GM21619 (cell line): ENCODE measurements at regions not wholly inside any gene's neighbourhood (a gene's known extent, or its start where the extent isn't known, plus 50 kb on each side); places are given as distances from the start of the nearest gene placed in this dataset.
"Not testable (repeated sequence)": the region's sequence is repeated elsewhere in the genome, so short reads cannot be mapped to it uniquely, and the experiment has no call there.

Source experiments
- ATAC-seq: cut with Tn5 transposase; IDR thresholded peaks from one replicate; pipeline ENCODE4 v1.9.1; 2021; ENCODE audit not compliant: unreplicated experiment

DNA sequence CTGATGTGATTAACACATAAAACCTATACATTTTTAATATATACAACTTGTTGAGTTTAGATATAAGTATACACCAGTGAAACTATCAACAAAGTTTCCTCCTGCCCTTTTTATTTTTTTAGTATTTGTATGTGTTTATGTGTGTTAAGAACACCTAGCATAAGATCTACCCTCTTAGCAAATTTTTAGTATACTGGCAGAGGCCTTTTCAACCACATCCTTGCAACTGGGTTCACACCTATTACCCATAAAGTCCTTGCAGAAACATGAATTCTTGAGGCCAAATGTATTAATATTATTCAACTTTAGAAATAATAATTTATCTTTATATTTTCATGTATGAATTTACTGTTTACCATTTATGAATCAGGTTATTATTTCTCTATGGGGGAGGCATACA, 119.7 kb upstream of the CRIM1 start:
- no peak for ATAC-seq

DNA sequence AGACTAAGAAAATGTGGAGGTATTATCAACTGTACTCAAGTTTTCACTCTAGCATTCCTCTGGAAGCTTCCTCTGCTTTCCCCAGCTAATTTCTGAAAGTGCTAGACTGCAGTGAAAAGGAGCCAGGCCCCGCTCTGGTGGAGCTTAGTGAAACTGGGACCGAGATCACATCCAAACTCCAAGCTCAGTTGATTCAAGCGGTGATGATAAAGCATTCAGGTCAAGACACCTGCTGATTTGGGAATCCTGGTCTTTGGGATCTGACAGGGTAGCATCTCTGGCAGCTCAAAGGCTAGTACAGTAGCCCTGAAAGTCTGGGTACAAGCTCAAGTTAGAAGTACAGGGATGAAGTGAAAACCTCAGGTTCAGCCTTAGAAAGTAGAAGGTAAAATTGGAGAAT, 120.2 kb upstream of the CRIM1 start:
- ATAC-seq = no peak

DNA sequence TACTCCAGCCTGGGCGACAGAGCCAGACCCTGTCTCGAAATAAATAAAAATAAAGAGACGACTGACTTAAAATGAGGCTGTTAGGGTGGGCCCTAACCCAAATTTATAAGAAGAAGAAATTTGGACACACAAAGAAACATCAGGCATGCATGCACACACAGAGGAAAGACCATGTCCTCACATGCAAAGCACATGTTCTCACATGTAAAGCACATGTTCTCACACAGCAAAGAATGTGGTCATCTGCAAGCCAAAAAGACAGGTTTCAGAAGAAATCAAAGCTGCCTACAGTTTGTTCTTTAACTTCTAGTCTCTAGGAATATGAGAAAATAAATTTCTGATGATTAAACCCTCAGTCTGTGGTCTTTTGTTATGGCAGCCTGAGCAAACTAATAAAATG, 132.3 kb upstream of the CRIM1 start:
- no peak for ATAC-seq

DNA sequence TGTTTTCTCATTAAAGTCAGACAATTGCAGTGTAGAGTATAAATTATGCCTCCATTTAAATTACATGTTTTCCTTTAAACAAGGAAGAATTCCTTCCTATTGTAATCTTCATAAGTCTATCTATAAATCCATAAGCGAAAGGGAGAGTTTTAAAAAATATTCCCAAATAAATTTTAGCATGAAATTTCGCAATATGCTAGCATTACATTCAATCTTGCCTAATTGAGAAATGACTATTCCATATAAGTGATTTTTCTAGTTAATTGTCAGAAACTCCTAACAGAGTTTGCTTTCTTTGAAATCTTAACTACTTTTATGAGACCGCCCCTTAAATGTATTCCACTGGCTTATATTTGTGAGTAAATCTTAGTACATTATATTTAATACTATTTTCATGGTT, 133.1 kb upstream of the CRIM1 start:
- no peak for ATAC-seq

DNA sequence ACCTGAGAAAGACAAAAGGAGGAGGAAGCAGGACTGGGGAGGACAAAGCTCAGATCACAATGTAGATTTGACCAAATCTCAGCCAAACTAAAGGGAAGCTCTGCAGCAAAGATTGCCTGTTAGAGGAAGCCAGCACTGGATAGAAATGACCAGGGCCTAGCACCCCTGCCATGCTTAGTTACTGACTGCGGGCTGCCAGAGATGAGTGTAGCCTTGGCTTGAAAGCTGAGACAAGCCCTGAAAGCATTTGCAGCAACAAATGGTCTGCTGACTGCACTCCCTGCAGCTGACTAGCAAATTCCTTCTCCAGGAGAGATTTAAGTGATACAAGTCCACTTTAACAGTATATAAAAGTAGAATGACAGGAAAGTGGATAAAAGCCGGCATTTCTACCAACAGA, 140.9 kb upstream of the CRIM1 start:
- no peak for ATAC-seq

DNA sequence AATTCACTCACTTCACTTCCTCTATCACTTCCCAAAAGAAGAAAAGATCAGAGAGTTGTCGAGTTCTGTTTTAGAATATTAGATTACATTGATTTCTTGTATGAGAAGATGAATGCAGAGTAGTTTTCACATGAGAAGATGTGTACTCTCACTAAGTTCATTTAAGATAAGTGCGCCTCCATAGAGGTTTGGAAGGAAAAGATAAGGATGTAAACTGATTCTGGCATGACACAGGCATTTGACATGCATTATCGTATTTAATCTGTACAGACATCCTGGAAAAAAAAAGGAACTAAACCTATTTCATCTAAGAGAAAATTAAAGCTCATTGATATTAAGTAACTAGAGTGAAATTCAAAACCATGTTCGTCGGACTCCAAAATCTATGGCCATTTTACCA, 152.2 kb upstream of the CRIM1 start:
- ATAC-seq = no peak

DNA sequence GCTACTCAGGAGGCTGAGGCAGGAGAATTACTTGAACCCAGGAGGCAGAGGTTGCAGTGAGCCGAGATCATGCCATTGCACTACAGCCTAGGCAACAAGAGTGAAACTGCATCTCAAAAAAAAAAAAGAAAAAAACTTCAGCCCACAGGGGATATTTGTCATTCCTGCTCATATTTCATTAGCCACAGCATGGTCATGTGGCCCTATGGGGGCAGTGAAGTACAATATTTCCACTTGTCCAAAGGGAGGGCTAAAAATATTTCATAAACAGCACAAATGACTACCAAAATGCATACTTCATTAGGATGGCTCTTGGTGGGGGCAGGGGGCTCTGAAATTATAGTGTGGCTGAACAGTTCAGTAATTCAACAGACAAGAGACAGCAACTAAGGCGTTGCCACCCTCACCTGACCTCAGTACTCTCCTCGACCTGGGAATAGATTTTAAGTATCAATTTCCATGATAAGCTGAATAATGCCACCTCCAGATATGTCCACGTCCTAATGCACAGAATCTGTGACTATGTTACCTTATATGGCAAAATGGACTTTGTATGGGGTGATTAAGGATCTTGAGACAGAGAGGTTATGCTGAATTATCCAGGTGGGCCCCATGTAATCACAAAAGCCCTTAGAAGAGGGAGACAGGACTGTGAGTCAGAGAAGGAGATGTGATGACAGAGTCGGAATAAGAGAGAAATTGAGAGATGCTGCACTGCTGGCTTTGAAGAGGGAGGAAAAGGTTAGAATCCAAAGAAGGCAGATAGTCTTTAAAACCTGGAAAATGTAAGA, 158.2 kb upstream of the CRIM1 start:
- ATAC-seq = no peak

DNA sequence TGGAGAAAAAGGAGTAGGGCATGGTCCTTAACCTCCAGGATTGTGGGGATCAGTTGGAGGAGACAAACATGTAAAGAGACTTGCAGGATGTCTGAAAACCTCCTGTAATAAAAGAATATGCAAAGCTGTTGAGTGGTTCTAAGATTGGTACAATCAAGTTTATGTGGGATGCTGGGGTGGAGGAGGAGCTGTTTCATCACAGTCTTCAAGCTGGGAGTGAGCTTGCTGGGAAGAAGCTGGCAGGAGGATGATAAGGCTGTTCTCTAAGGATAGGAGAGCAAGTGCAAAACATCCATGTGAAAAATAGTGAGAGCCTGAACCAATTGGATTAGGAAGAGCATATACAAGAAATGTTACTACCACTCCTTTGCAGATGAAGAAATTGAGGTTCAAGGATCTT, 161.9 kb upstream of the CRIM1 start:
- no peak for ATAC-seq

DNA sequence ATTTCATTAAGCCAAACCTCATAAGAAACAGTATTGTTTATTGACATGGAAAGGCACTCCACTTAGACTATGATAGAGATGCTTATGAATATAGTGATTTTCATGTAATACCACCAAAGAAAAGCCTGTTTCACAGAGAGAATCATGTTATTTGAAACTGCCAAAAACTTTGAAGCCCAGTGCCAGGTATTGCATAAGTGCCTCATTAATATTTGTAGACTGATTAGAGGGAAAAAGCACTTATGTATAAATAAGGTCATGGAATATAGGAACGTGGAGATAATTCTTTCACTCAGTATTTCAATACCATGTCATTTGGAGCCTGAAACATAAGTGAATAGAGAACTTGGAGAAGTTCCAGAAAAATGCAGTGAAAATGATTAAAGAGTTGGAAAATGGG, 162.6 kb upstream of the CRIM1 start:
- ATAC-seq = no peak

DNA sequence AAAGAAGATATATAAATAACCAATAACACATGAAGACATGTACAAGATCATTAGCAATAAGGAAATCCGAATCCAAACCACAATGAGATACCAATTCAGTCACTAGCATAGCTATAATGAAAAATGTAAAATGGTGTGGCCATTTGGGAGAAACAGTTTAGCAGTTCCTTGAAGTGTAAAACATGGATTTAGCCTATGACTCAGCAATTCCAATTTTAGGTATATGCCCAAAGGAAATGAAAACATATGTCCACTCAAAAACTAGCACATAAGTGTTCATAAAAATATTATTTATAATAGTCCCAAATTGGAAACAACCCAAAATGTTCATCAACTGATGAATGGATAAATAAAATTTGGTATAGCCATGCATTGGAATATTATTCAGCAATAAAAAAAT, 165.5 kb upstream of the CRIM1 start:
- no peak for ATAC-seq

DNA sequence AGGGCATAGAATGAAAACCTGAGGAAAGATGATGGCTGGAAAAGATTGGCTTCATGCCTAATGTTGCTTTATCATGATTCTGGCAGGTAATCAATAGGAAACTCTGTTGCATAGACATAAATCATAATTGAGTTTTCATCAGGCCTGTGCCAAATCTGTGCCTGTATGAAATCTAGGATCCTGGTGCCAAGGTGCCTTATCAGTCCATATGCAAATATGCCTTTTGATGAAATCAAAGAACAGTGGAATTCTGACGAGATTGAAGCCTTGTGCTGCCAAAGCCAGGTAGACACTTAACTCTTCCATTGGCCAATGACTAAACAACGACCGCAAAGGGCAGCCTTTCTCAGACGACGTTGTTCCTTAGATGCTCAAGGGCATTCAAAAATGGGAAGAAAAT, 170.0 kb upstream of the CRIM1 start:
- no peak for ATAC-seq

DNA sequence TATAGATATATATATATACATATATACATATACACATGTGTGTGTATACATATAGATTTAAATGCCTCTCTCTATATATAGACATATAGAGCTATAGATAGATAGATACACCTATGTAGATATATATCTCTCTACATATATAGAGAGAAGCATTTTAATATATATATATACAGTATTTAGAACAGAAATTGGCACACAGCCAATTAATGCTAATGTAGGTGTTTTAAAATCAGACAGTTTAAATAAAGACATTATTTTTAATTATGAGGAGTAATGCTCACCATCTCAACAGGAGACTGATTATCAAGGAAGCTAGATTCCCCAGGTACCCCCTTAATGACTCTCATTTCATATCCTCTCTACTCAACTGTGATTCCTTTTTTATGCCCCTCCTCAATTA, 170.7 kb upstream of the CRIM1 start:
- ATAC-seq = no peak

DNA sequence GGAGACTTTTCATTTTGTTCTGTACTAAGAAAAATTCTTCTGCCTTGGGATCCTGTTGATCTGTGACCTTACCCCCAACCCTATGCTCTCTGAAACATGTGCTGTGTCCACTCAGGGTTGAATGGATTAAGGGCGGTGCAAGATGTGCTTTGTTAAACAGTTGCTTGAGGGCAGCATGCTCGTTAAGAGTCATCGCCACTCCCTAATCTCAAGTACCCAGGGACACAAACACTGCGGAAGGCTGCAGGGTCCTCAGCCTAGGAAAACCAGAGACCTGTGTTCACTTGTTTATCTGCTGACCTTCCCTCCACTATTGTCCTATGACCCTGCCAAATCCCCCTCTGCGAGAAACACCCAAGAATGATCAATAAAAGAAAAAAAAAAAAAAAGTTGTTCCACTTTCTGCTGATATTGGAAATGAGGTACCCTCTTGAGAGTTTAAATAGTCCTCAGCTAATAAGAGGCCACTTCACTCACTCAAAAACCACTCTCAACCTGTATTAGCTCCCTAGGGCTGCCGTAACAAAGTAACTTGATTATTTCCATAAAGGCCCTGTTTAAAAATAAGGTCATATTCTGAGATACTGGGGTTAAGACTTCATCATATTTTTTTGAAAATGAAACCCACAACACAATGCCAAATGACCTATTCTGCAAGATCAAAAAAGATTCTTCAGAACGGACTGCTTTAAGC, 174.6 kb upstream of the CRIM1 start:
- ATAC-seq = not testable (repeated sequence)

DNA sequence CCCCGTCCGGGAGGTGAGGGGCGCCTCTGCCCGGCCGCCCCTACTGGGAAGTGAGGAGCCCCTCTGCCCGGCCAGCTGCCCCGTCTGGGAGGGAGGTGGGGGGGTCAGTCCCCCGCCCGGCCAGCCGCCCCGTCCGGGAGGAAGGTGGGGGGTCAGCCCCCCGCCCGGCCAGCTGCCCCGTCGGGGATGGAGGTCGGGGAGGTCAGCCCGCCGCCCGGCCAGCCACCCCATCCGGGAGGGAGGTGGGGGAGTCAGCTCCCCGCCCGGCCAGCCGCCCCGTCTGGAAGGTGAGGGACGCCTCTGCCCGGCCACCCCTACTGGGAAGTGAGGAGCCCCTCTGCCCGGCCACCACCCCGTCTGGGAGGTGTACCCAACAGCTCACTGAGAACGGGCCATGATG, 175.3 kb upstream of the CRIM1 start:
- not testable (repeated sequence) for ATAC-seq

DNA sequence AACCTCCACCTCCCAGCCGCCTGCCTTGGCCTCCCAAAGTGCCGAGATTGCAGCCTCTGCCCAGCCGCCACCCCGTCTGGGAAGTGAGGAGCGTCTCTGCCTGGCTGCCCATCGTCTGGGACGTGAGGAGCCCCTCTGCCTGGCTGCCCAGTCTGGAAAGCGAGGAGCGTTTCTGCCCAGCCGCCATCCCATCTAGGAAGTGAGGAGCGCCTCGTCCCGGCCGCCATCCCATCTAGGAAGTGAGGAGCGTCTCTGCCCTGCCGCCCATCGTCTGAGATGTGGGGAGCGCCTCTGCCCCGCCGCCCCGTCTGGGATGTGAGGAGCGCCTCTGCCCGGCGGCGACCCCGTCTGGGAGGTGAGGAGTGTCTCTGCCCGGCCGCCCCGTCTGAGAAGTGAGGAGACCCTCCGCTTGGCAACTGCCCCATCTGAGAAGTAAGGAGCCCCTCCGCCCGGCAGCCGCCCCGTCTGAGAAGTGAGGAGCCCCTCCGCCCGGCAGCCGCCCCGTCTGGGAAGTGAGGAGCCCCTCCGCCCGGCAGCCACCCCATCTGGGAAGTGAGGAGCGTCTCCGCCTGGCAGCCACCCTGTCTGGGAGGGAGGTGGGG, 175.8 kb upstream of the CRIM1 start:
- not testable (repeated sequence) for ATAC-seq

DNA sequence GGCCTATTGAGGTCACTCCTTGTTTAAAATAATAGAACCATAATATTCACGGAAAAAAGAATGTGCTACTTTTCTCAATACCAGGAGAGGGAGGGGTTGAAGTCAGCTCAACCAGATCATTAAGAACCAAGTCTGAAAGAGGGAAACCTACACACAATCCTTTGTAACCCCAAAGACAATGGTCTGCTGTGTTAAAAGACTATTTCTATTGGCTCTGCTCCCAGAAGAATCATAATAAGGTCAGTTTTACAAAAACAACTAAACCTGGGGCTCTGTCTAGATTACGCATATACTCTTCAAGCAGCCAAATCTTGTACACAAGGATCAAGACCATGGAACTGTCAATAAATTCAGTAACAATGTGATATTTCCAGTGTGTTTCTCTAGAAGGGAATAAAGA, 177.2 kb upstream of the CRIM1 start:
- no peak for ATAC-seq

DNA sequence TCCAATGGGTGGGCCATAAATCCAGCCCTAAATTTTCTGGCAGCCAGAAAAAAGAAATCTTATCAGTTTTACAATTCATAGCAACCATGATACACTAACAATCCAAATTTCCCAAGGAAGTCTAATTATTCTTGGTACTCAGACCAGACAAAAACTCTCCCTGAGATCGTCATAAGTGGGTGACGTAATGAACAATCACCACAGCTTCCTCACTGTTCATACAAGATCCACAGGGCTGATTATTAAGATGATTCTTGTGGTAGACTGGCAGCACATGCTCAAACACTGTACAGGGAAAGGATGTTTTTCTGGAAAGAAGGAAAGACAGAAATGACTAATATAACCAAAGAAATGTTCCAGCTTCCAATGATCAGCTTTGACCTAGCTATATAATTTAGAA, 178.3 kb upstream of the CRIM1 start:
- ATAC-seq = no peak

DNA sequence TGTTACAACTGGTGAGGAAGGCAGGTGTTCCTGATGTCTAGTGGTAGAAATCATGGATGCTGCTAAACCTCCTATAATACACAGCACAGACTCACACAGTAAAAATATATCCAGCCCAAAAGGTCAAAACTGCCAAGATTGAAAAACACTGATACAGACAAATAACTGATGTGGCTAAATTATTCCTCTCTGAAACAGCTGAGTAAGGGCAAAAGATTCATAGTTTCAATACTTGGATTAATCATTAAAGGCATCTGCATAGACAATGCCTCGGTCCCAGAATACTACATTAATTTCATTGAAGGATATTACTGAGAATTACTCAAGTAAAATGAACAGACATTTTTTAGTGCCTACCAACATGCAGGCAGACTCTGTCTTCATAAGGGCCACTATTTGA, 180.7 kb upstream of the CRIM1 start:
- no peak for ATAC-seq

DNA sequence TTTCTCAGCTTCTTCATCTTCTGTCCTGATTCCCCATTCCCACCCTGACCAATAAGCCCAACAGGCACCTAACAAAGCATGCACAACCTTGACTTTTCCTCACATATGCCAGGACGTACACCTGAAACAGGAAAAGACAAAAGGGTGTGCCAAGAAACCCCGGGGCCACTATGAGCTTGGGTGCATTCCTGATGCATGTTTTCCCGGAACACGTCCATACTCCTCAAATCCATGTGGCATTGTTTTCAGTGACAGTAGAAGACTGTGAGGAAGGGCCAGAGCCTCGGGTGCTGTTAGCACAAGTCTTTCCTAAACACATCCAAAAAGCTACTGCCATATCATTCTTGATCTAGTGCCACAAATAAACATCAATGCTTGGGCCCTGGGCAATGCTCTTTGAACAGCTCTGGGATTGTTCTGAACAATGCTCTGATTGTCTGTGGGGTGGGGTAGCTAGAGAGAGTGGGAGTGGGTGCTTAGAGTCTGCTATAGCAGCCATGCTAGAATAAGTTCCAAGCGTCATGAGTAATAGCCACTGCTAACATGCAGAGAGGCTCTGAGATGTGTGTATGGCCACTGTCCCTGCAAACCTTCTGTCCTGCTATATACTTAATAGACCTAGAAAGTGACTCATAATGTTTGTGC, 181.7 kb upstream of the CRIM1 start:
- ATAC-seq = no peak

DNA sequence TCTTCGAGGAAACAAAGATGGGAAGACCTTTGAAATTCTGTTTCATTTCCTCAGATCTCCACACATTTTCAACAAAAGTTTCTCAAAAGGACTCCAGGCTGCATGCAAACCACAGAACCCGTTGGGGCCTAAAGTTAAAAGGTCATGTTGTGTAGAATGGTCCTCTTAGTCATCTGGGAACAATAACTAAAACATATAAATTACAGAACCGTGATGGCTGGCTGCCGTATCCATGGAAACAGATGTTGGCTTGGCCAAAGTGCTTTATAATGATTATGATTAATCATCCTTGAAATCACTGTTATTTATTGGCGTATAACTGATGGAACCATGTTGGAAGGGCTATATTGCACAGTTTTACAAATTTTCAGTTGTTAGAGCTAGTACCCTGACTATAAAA, 182.8 kb upstream of the CRIM1 start:
- ATAC-seq = no peak

DNA sequence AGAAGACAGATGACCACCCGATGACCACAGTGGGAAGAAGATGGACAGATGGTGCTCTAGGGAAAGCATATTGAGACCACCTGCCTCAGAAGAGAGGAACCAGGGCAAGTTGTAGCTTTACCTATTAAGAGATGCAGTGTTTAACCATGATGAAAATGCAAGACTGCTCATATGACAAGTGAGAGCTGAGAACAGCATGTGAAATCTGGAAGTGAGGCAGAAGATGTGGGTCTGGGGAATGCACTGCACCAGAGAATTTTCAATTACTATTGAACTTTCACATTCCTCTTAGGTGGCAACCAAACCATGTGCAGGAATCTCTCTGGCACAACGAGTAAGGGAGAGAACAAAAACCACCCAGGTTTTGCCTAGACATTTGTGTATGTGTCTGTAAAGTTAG, 184.8 kb upstream of the CRIM1 start:
- no peak for ATAC-seq

DNA sequence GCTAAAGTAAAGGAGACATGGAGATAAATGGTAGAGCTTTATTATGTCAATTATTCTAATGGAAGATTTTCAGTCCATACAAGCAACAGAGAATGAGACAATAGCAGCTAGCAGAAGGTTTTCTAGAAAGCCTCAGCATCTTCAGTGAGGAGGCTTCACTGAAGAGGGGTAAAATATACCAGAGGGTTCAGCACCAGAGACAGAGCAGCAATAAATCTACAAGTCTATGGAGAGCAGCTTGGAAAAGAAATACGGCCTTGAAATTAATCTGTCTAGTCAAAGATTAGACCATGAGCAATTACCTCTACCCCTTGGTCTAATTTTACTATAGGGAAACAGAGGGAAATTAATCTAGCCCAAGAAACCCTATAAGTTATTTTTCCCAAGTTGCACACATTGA, 185.7 kb upstream of the CRIM1 start:
- no peak for ATAC-seq
